ENCODE measurements at regions not wholly inside any gene's neighbourhood (a gene's known extent, or its start where the extent isn't known, plus 50 kb on each side); places are given as distances from the start of the nearest gene placed in this dataset.

DNA sequence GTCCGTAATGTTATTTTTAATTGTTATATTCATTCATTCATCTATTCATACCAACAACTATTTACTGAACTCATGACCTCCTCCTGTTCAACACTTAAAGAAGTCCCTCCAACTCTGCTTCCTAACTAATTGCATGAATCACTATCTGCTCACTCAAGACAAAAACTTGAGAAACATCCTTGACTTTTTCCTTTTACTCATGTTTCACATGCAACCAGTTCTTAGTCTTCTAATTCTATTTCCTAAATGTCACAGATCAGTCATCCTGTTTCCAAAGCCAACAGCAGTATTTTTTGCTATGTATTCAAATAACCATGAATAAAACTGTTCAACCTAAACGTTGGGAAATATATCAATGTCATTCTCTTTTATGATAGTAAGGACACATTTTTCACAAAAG, 124.6 kb upstream of the GBE1 start:
- no peak for TF ChIP-seq EZH2phosphoT487 (IDR thresholded peaks at IDR 0.05; ENCODE audit: borderline replicate concordance, low read length)
- TF ChIP-seq, protein P1, sequence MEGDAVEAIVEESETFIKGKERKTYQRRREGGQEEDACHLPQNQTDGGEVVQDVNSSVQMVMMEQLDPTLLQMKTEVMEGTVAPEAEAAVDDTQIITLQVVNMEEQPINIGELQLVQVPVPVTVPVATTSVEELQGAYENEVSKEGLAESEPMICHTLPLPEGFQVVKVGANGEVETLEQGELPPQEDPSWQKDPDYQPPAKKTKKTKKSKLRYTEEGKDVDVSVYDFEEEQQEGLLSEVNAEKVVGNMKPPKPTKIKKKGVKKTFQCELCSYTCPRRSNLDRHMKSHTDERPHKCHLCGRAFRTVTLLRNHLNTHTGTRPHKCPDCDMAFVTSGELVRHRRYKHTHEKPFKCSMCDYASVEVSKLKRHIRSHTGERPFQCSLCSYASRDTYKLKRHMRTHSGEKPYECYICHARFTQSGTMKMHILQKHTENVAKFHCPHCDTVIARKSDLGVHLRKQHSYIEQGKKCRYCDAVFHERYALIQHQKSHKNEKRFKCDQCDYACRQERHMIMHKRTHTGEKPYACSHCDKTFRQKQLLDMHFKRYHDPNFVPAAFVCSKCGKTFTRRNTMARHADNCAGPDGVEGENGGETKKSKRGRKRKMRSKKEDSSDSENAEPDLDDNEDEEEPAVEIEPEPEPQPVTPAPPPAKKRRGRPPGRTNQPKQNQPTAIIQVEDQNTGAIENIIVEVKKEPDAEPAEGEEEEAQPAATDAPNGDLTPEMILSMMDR (IDR thresholded peaks at IDR 0.05; ENCODE audit: low read depth, low read length, poor library complexity, severe bottlenecking) = no peak
